ENCODE measurements at regions not wholly inside any gene's neighbourhood (a gene's known extent, or its start where the extent isn't known, plus 50 kb on each side); places are given as distances from the start of the nearest gene placed in this dataset.

GRCh38 chr1:84090447-84091245, 53.4 kb upstream of the PRKACB start:
- H3K4me3 ChIP-seq, result no peak overlapping the region
- H3K9me3 ChIP-seq, result no peaks in the 10 kb centered on the region
- ATAC-seq (peak; percentile 54 to 57), DNase-seq (no peak)
- no peaks in the 10 kb centered on the region for H3K36me3 ChIP-seq
- no peaks in the 10 kb centered on the region for H3K27me3 ChIP-seq (ENCODE audit: low read depth)
- no peaks in the 10 kb centered on the region for H3K4me1 ChIP-seq
- TF ChIP-seq CTCF (IDR thresholded peaks at IDR 0.05), result no peak
- no peak overlapping the region for H3K27ac ChIP-seq
- intact Hi-C loops (cut with DNase I), result no loop called here

GRCh38 chr1:84089867-84090266, 54.2 kb upstream of the PRKACB start:
- H3K4me3 ChIP-seq, result no peak overlapping the region
- no peaks in the 10 kb centered on the region for H3K4me1 ChIP-seq
- ATAC-seq (no peak), DNase-seq (no peak)
- no peak overlapping the region for H3K27ac ChIP-seq
- H3K9me3 ChIP-seq, result no peaks in the 10 kb centered on the region
- no peak for TF ChIP-seq CTCF (IDR thresholded peaks at IDR 0.05)
- intact Hi-C loops (cut with DNase I), result no loop called here
- H3K27me3 ChIP-seq (ENCODE audit: low read depth), result no peaks in the 10 kb centered on the region
- H3K36me3 ChIP-seq, result no peaks in the 10 kb centered on the region

GRCh38 chr1:84089465-84089864, 54.6 kb upstream of the PRKACB start:
- DNase-seq (no peak), ATAC-seq (no peak)
- intact Hi-C loops (cut with DNase I), result no loop called here
- H3K27me3 ChIP-seq (ENCODE audit: low read depth), result no peaks in the 10 kb centered on the region
- no peaks in the 10 kb centered on the region for H3K9me3 ChIP-seq
- no peaks in the 10 kb centered on the region for H3K36me3 ChIP-seq
- no peak for TF ChIP-seq CTCF (IDR thresholded peaks at IDR 0.05)
- H3K4me1 ChIP-seq, result no peaks in the 10 kb centered on the region
- H3K27ac ChIP-seq, result no peak overlapping the region
- no peak overlapping the region for H3K4me3 ChIP-seq

- no peak for ATAC-seq
- no peaks in the 10 kb centered on the region for H3K9me3 ChIP-seq
- intact Hi-C loops (cut with DNase I), result no loop called here
- no peak for DNase-seq
- no peak for TF ChIP-seq CTCF (IDR thresholded peaks at IDR 0.05)
- H3K4me3 ChIP-seq, result no peak overlapping the region
- H3K4me1 ChIP-seq, result no peaks in the 10 kb centered on the region
- H3K27me3 ChIP-seq (ENCODE audit: low read depth), result no peaks in the 10 kb centered on the region
- no peak overlapping the region for H3K27ac ChIP-seq
- H3K36me3 ChIP-seq, result no peaks in the 10 kb centered on the region
These were observed 57.5 kb upstream of the PRKACB start for GRCh38 chr1:84086616-84087015.

GRCh38 chr1:84086189-84086588, 57.9 kb upstream of the PRKACB start:
- Histone ChIP-seq H3K4me3 (no peak overlapping the region), H3K9me3 (no peaks in the 10 kb centered on the region), H3K4me1 (no peaks in the 10 kb centered on the region), H3K27ac (no peak overlapping the region), H3K27me3 (ENCODE audit: low read depth) (no peaks in the 10 kb centered on the region), H3K36me3 (no peaks in the 10 kb centered on the region)
- intact Hi-C loops (cut with DNase I), result no loop called here
- DNase-seq, result no peak
- TF ChIP-seq CTCF (IDR thresholded peaks at IDR 0.05), result no peak
- ATAC-seq, result peak in 1 of 2 donors; percentile 9
